Right lobe of liver (tissue), 6 donors: ENCODE measurements at regions not wholly inside any gene's neighbourhood (a gene's known extent, or its start where the extent isn't known, plus 50 kb on each side); places are given as distances from the start of the nearest gene placed in this dataset.
"Not testable (repeated sequence)": the region's sequence is repeated elsewhere in the genome, so short reads cannot be mapped to it uniquely, and the experiment has no call there.

Source experiments
- ATAC-seq, 4 donors: fragments of 200-7000 bp; cut with Tn5 transposase; one replicate each; pipeline ENCODE4 v1.9.1; 2020; ENCODE audit warnings: mild to moderate bottlenecking in 4 of 4, moderate library complexity in 4 of 4
- DNase-seq, 3 donors: peaks; one replicate each; pipeline ENCODE4 v3.0.0-alpha.2; 2020
- H3K27ac ChIP-seq, 3 donors: fragments of 200-600 bp; one replicate each; pipeline ENCODE4 v1.8.0; 2022
- H3K27me3 ChIP-seq, 2 donors: fragments of 200-600 bp; one replicate each; pipeline ENCODE4 v1.8.0; 2022
- H3K36me3 ChIP-seq, 4 donors: fragments of 200-600 bp; sonication (generic) in 1 of 4; one replicate each; pipeline versions ENCODE4 v1.5.1 to v1.8.0; 2017 to 2022; ENCODE audit warnings: control low read depth in 1 of 4
- H3K4me1 ChIP-seq, 4 donors: fragments of 200-600 bp; sonication (generic) in 1 of 4; one replicate each; pipeline versions ENCODE4 v1.5.1 to v1.8.0; 2017 to 2022; ENCODE audit warnings: control low read depth in 1 of 4
- H3K4me3 ChIP-seq, 3 donors: fragments of 200-600 bp; one replicate each; pipeline ENCODE4 v1.8.0; 2022
- H3K9me3 ChIP-seq, 4 donors: fragments of 200-600 bp; sonication (generic) in 1 of 4; one replicate each; pipeline versions ENCODE4 v1.5.1 to v1.8.0; 2017 to 2022; ENCODE audit warnings: control low read depth in 1 of 4
- CTCF ChIP-seq, 4 donors: fragments of 200-600 bp in 3 of 4; fragments of 450-650 bp in 1 of 4; IDR thresholded peaks; one replicate each; pipeline versions ENCODE4 v1.5.1 to v1.8.0; 2016 to 2022; ENCODE audit warnings: antibody characterized with exemption in 4 of 4, mild to moderate bottlenecking in 2 of 4
- POLR2A ChIP-seq: fragments of 450-650 bp; IDR thresholded peaks from one replicate; pipeline ENCODE4 v1.6.1; 2017; ENCODE audit warnings: antibody characterized with exemption, mild to moderate bottlenecking
- WGBS: methylation state at CpG from one replicate; pipeline ENCODE4 v1.1.6; 2018; ENCODE audit warnings: low coverage, low lambda C conversion rate; ENCODE audit not compliant: insufficient coverage; ENCODE audit errors: missing lambda C conversion rate; 5-methylcytosine and 5-hydroxymethylcytosine counted together
- intact Hi-C, 2 donors: fragments of 100-400 bp; cut with DNase I; formaldehyde crosslinking; loops; one replicate each; pipeline versions ENCODE4 v1.11.2 to v1.14.1; 2022
- donor health status: DM: no; HTN: yes; CAD: no.
- donor health status: DM: no; HTN: no; CAD: no.
- donor health status: DM: no; HTN: no; CAD: no.
- donor health status: DM: no; HTN: yes; CAD: no.
- donor health status: DM: no; HTN: yes; CAD: no.

GRCh38 chr7:57740126-57740525, 290.1 kb downstream of the ZNF716 start:
- ATAC-seq, H3K27me3 ChIP-seq, H3K4me1 ChIP-seq, H3K4me3 ChIP-seq, DNase-seq, H3K36me3 ChIP-seq, H3K9me3 ChIP-seq, intact Hi-C loops, H3K27ac ChIP-seq: not testable (repeated sequence)
- 21% methylated on average over 3 of the region's 3 CpGs for WGBS

GRCh38 chr7:57769131-57769530, 319.2 kb downstream of the ZNF716 start:
- intact Hi-C loops, result no loop called here
- Histone ChIP-seq H3K4me1 (no peaks in the 10 kb centered on the region), H3K9me3 (no peaks in the 10 kb centered on the region), H3K4me3 (no peak overlapping the region), H3K27ac (no peak overlapping the region), H3K36me3 (no peaks in the 10 kb centered on the region), H3K27me3 (no peaks in the 10 kb centered on the region)
- 73% methylated on average over 2 of the region's 5 CpGs for WGBS
- ATAC-seq (no peak), DNase-seq (no peak)
- TF ChIP-seq POLR2A (no peak), CTCF (IDR thresholded peaks at IDR 0.05) (no peak)

GRCh38 chr7:57769958-57770357, 320.0 kb downstream of the ZNF716 start:
- no peak for DNase-seq
- H3K4me1 ChIP-seq, result no peaks in the 10 kb centered on the region
- TF ChIP-seq POLR2A (no peak), CTCF (IDR thresholded peaks at IDR 0.05) (no peak)
- H3K27me3 ChIP-seq, result no peaks in the 10 kb centered on the region
- no peaks in the 10 kb centered on the region for H3K9me3 ChIP-seq
- no peaks in the 10 kb centered on the region for H3K36me3 ChIP-seq
- no peak overlapping the region for H3K27ac ChIP-seq
- H3K4me3 ChIP-seq, result no peak overlapping the region
- no peak for ATAC-seq
- 59% methylated on average over 5 of the region's 24 CpGs for WGBS
- intact Hi-C loops, result no loop called here

- Histone ChIP-seq H3K36me3 (no peaks in the 10 kb centered on the region), H3K4me1 (no peaks in the 10 kb centered on the region), H3K9me3 (no peaks in the 10 kb centered on the region), H3K27me3 (no peaks in the 10 kb centered on the region), H3K4me3 (no peak overlapping the region), H3K27ac (no peak overlapping the region)
- no peak for TF ChIP-seq CTCF (IDR thresholded peaks at IDR 0.05)
- no peak for TF ChIP-seq POLR2A
- WGBS, result 77% methylated on average over 6 of the region's 42 CpGs
- intact Hi-C loops, result no loop called here
- DNase-seq (no peak), ATAC-seq (no peak)
These were observed 322.3 kb downstream of the ZNF716 start for GRCh38 chr7:57772126-57772924.

- Histone ChIP-seq H3K4me3 (no peak overlapping the region), H3K4me1 (no peaks in the 10 kb centered on the region), H3K36me3 (no peaks in the 10 kb centered on the region), H3K9me3 (no peaks in the 10 kb centered on the region), H3K27me3 (no peaks in the 10 kb centered on the region), H3K27ac (no peak overlapping the region)
- 60% methylated on average over 2 of the region's 13 CpGs for WGBS
- intact Hi-C loops, result no loop called here
- no peak for DNase-seq
- TF ChIP-seq POLR2A (no peak), CTCF (IDR thresholded peaks at IDR 0.05) (no peak)
- ATAC-seq, result no peak
These were observed 324.3 kb downstream of the ZNF716 start for GRCh38 chr7:57774300-57774699.
